Cardiac septum (tissue), 1 donor: ENCODE measurements at regions not wholly inside any gene's neighbourhood (a gene's known extent, or its start where the extent isn't known, plus 50 kb on each side); places are given as distances from the start of the nearest gene placed in this dataset.
"Not testable (repeated sequence)": the region's sequence is repeated elsewhere in the genome, so short reads cannot be mapped to it uniquely, and the experiment has no call there.

Source experiments
- DNase-seq: peaks from one replicate; pipeline ENCODE4 v3.0.0-alpha.2; 2020; ENCODE audit warnings: low spot score
- intact Hi-C: fragments of 100-400 bp; cut with DNase I; formaldehyde crosslinking; loops from one replicate; pipeline ENCODE4 v1.14.0; 2022
- donor health status: DM: no; HTN: no; CAD: no.

GRCh38 chr2:142310530-142310929 is 179.7 kb upstream of the LRP1B start:
- no peak for DNase-seq
- intact Hi-C loops = no loop called here

GRCh38 chr2:142308744-142309143 is 177.9 kb upstream of the LRP1B start:
- no peak for DNase-seq
- intact Hi-C loops = no loop called here

GRCh38 chr2:142307616-142308115 is 176.8 kb upstream of the LRP1B start:
- no peak for DNase-seq
- intact Hi-C loops = no loop called here

- intact Hi-C loops = no loop called here
- no peak for DNase-seq
Measured at GRCh38 chr2:142307086-142307485, 176.3 kb upstream of the LRP1B start.

GRCh38 chr2:142306131-142306530 is 175.3 kb upstream of the LRP1B start:
- DNase-seq = no peak
- intact Hi-C loops = no loop called here

- intact Hi-C loops = no loop called here
- no peak for DNase-seq
Measured at GRCh38 chr2:142300517-142300916, 169.7 kb upstream of the LRP1B start.

- intact Hi-C loops = no loop called here
Measured at GRCh38 chr2:142299021-142299420, 168.2 kb upstream of the LRP1B start.

GRCh38 chr2:142294225-142294624 is 163.4 kb upstream of the LRP1B start:
- no peak for DNase-seq
- intact Hi-C loops = no loop called here

More at GRCh38 chr2:142299021-142299420, 168.2 kb upstream of the LRP1B start:
- no peak for DNase-seq

- intact Hi-C loops = no loop called here
- no peak for DNase-seq
Measured at GRCh38 chr2:142291969-142292368, 161.2 kb upstream of the LRP1B start.

- DNase-seq = no peak
- intact Hi-C loops = no loop called here
Measured at GRCh38 chr2:142290931-142291330, 160.1 kb upstream of the LRP1B start.

- intact Hi-C loops = no loop called here
- DNase-seq = no peak
Measured at GRCh38 chr2:142286618-142287017, 155.8 kb upstream of the LRP1B start.

GRCh38 chr2:142285480-142285879 is 154.7 kb upstream of the LRP1B start:
- no peak for DNase-seq
- intact Hi-C loops = no loop called here

- intact Hi-C loops, DNase-seq: not testable (repeated sequence)
Measured at GRCh38 chr2:142284336-142284735, 153.5 kb upstream of the LRP1B start.

GRCh38 chr2:142280831-142281230 is 150.0 kb upstream of the LRP1B start:
- intact Hi-C loops = no loop called here
- DNase-seq = no peak

- intact Hi-C loops = no loop called here
- DNase-seq = no peak
Measured at GRCh38 chr2:142270990-142271389, 140.2 kb upstream of the LRP1B start.

GRCh38 chr2:142270291-142270690 is 139.5 kb upstream of the LRP1B start:
- DNase-seq = no peak
- intact Hi-C loops = no loop called here

- DNase-seq = no peak
- intact Hi-C loops = no loop called here
Measured at GRCh38 chr2:142259356-142259755, 128.5 kb upstream of the LRP1B start.

- no peak for DNase-seq
- intact Hi-C loops = no loop called here
Measured at GRCh38 chr2:142254031-142254430, 123.2 kb upstream of the LRP1B start.

GRCh38 chr2:142241016-142241415 is 110.2 kb upstream of the LRP1B start:
- no peak for DNase-seq
- intact Hi-C loops = no loop called here

- DNase-seq = no peak
- intact Hi-C loops = no loop called here
Measured at GRCh38 chr2:142236181-142236580, 105.4 kb upstream of the LRP1B start.

GRCh38 chr2:142234741-142235140 is 103.9 kb upstream of the LRP1B start:
- DNase-seq = no peak
- intact Hi-C loops = no loop called here

- intact Hi-C loops = no loop called here
Measured at GRCh38 chr2:142223309-142223708, 92.5 kb upstream of the LRP1B start.

More at GRCh38 chr2:142223309-142223708, 92.5 kb upstream of the LRP1B start:
- DNase-seq = no peak
